Peyer's patch (tissue), 4 donors: ENCODE measurements at regions not wholly inside any gene's neighbourhood (a gene's known extent, or its start where the extent isn't known, plus 50 kb on each side); places are given as distances from the start of the nearest gene placed in this dataset.

ENCODE experiments used
- DNase-seq, 3 donors: peaks; one replicate each; pipeline ENCODE4 v3.0.0-alpha.2; 2017 to 2019
- H3K27ac ChIP-seq, 4 donors: fragments of 200-600 bp; sonication (generic); one replicate each; pipeline ENCODE4 v1.5.1; 2016 to 2019
- H3K27me3 ChIP-seq, 2 donors: fragments of 200-600 bp; sonication (generic); one replicate each; pipeline ENCODE4 v1.5.1; 2019
- H3K36me3 ChIP-seq, 3 donors: fragments of 200-600 bp; sonication (generic); one replicate each; pipeline ENCODE4 v1.5.1; 2016 to 2019
- H3K4me1 ChIP-seq, 4 donors: fragments of 200-600 bp; sonication (generic); one replicate each; pipeline ENCODE4 v1.5.1; 2016 to 2019
- H3K4me3 ChIP-seq, 4 donors: fragments of 200-600 bp; sonication (generic); 1 replicate in 3 of 4; 2 replicates in 1 of 4; pipeline ENCODE4 v1.5.1; 2016 to 2019; ENCODE audit warnings: mild to moderate bottlenecking in 1 of 4
- H3K9me3 ChIP-seq, 4 donors: fragments of 200-600 bp; sonication (generic); one replicate each; pipeline ENCODE4 v1.5.1; 2016 to 2019; ENCODE audit warnings: mild to moderate bottlenecking in 1 of 4
- CTCF ChIP-seq, 6 experiments: fragments of 450-650 bp in 4 of 6; fragments of 200-600 bp in 2 of 6; sonication (generic) in 1 of 6; IDR thresholded peaks; one replicate each; pipeline ENCODE4 v1.5.1; 2017 to 2019; ENCODE audit warnings: antibody characterized with exemption in 6 of 6, mild to moderate bottlenecking in 3 of 6, moderate library complexity in 1 of 6
- POLR2A ChIP-seq, 2 donors: fragments of 450-650 bp; IDR thresholded peaks; one replicate each; pipeline ENCODE4 v1.5.1; 2017; ENCODE audit warnings: antibody characterized with exemption in 2 of 2, mild to moderate bottlenecking in 2 of 2, moderate library complexity in 2 of 2

- no peak overlapping the region for H3K27ac ChIP-seq
- no peak for TF ChIP-seq CTCF (IDR thresholded peaks at IDR 0.05)
- TF ChIP-seq POLR2A (IDR thresholded peaks at IDR 0.05), result no peak
- no peak for DNase-seq
- no peaks in the 10 kb centered on the region for H3K9me3 ChIP-seq
- no peaks in the 10 kb centered on the region for H3K4me1 ChIP-seq
- no peaks in the 10 kb centered on the region for H3K27me3 ChIP-seq
- no peaks in the 10 kb centered on the region for H3K36me3 ChIP-seq
- no peak overlapping the region for H3K4me3 ChIP-seq
These were observed 50.8 kb upstream of the PTHLH start for GRCh38 chr12:28023156-28023887.

GRCh38 chr12:28024231-28024995 lies 51.9 kb upstream of the PTHLH start:
- no peaks in the 10 kb centered on the region for H3K27me3 ChIP-seq
- no peaks in the 10 kb centered on the region for H3K4me1 ChIP-seq
- H3K36me3 ChIP-seq, result no peaks in the 10 kb centered on the region
- DNase-seq, result no peak
- H3K9me3 ChIP-seq, result no peaks in the 10 kb centered on the region
- H3K4me3 ChIP-seq, result no peak overlapping the region
- H3K27ac ChIP-seq, result no peak overlapping the region
- TF ChIP-seq POLR2A (IDR thresholded peaks at IDR 0.05), result no peak
- no peak for TF ChIP-seq CTCF (IDR thresholded peaks at IDR 0.05)

- Histone ChIP-seq H3K4me3 (no peak overlapping the region), H3K27ac (no peak overlapping the region), H3K9me3 (no peaks in the 10 kb centered on the region), H3K4me1 (no peaks in the 10 kb centered on the region), H3K27me3 (no peaks in the 10 kb centered on the region), H3K36me3 (no peaks in the 10 kb centered on the region)
- no peak for TF ChIP-seq CTCF (IDR thresholded peaks at IDR 0.05)
- TF ChIP-seq POLR2A (IDR thresholded peaks at IDR 0.05), result no peak
- no peak for DNase-seq
These were observed 53.4 kb upstream of the PTHLH start for GRCh38 chr12:28025821-28026505.

- H3K4me1 ChIP-seq, result no peaks in the 10 kb centered on the region
- H3K36me3 ChIP-seq, result no peaks in the 10 kb centered on the region
- no peak overlapping the region for H3K4me3 ChIP-seq
- H3K27ac ChIP-seq, result no peak overlapping the region
- TF ChIP-seq CTCF (IDR thresholded peaks at IDR 0.05) (no peak), POLR2A (IDR thresholded peaks at IDR 0.05) (no peak)
- H3K9me3 ChIP-seq, result no peaks in the 10 kb centered on the region
- no peak for DNase-seq
- no peaks in the 10 kb centered on the region for H3K27me3 ChIP-seq
These were observed 54.2 kb upstream of the PTHLH start for GRCh38 chr12:28026701-28027100.

GRCh38 chr12:28027328-28027727 lies 54.8 kb upstream of the PTHLH start:
- H3K4me1 ChIP-seq, result no peaks in the 10 kb centered on the region
- H3K27ac ChIP-seq, result no peak overlapping the region
- H3K36me3 ChIP-seq, result no peaks in the 10 kb centered on the region
- no peak for TF ChIP-seq POLR2A (IDR thresholded peaks at IDR 0.05)
- no peak for TF ChIP-seq CTCF (IDR thresholded peaks at IDR 0.05)
- no peaks in the 10 kb centered on the region for H3K9me3 ChIP-seq
- no peaks in the 10 kb centered on the region for H3K27me3 ChIP-seq
- no peak overlapping the region for H3K4me3 ChIP-seq
- DNase-seq, result no peak
